HG03565 (cell line): ENCODE measurements at regions not wholly inside any gene's neighbourhood (a gene's known extent, or its start where the extent isn't known, plus 50 kb on each side); places are given as distances from the start of the nearest gene placed in this dataset.

Experiments
- ATAC-seq: cut with Tn5 transposase; IDR thresholded peaks from one replicate; pipeline ENCODE4 v1.9.1; 2021; ENCODE audit warnings: mild to moderate bottlenecking, moderate library complexity; ENCODE audit not compliant: unreplicated experiment

GRCh38 chr5:173760461-173761177 lies 127.5 kb upstream of the CPEB4 start:
- ATAC-seq, result no peak

GRCh38 chr5:173761178-173761513 lies 127.0 kb upstream of the CPEB4 start:
- ATAC-seq, result no peak

GRCh38 chr5:173762045-173762444 lies 126.1 kb upstream of the CPEB4 start:
- no peak for ATAC-seq

DNA sequence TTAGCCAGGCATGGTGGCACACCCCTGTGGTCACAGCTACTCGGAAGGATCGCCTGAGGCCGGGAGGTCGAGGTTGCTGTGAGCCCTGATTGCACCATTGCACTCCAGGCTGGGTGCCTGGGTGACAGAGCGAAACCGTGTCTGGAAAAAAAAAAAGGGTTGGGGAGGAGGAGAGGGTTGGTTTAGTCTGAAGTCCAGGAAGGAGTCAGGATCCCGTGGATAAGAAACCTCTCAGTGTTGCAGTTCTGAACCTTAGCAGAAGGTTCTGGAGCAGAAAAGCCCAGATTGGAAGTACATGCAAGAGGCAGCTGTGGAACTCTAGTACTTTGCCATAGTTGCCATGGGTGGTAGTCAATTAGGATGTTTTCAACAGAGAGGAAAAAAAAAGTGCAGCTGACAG lies 125.2 kb upstream of the CPEB4 start:
- no peak for ATAC-seq

DNA sequence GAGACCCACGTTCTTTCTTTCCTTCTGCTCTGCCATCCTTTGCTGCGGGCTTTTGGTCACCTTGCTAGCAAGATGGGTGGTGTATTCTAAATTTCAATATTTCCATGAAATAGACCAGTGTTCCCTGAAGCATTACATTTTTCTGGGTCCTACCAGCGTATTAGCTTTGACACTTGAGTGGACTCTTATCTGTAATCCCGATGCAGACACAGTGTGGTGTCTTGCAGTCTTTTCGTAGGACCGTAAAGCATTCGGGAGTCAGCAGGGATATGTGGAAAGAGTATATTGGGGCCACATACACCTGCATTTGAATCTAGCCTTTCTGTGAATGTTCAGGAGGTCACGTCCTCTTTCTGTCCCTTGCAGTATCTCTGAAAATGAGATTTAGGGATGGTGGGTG lies 124.7 kb upstream of the CPEB4 start:
- no peak for ATAC-seq

GRCh38 chr5:173764332-173765028 lies 123.7 kb upstream of the CPEB4 start:
- no peak for ATAC-seq

- ATAC-seq, result no peak
Measured at GRCh38 chr5:173765029-173765644, 123.0 kb upstream of the CPEB4 start.

GRCh38 chr5:173765661-173766060 lies 122.5 kb upstream of the CPEB4 start:
- ATAC-seq, result no peak

DNA sequence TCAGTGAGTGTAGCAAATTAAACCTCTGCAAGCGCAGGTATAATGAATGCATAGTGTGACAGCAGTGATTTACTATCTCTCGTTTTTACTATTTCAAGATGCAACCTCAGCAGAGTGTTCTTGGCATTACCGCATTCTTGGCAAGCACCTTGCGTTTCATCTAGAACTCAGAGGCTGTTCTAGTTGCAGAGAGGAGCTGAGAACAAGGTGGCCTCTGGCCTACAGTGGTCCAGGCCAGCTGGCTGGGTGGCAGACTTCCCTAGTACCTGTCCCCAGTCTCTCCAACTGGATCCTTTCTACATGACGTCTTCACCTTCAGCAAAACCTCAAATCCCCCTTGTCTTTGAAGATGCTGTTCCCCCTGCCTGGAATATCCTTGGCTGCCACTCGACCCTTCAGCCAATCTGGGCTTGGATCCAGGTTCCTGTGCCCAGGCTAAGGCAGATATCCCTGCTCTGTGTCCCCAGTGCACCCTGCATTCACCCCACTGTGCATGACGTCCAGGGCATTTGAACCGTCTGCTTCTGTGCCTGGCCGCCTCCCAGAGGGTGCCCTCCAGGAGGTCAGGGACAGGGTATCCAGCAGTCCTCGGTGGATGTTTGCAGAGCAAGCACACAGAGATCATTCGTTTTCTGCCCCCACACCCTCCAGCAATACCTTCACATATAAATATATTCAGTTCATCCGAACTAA lies 120.4 kb upstream of the CPEB4 start:
- ATAC-seq, result no peak

DNA sequence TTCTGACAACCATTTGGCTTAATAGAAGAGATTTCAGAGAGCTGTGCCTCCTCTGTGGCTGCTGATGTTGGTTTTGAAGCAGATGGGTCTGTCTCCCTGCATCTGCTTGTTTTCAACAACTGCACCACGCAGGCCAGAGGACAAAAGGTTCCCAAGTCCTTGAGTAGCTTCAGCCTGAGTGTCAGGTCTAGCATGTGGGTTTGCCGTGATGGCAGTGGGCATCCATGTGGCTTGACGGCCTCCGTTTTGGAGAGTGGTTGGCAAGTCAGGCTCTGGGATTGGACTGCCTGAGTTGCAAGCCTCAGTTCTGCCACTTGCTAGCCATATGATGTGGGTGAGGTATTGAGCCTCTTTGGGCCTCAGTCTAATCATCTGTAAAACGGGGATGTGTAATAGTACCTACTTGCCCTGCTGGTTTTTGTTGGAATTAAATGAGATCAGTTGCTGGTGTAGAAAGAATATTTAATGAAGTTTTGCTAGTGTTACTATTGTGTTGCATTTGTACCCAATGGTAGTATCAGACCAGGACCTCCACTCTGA lies 119.8 kb upstream of the CPEB4 start:
- ATAC-seq, result no peak

GRCh38 chr5:173768891-173769290 lies 119.3 kb upstream of the CPEB4 start:
- no peak for ATAC-seq

DNA sequence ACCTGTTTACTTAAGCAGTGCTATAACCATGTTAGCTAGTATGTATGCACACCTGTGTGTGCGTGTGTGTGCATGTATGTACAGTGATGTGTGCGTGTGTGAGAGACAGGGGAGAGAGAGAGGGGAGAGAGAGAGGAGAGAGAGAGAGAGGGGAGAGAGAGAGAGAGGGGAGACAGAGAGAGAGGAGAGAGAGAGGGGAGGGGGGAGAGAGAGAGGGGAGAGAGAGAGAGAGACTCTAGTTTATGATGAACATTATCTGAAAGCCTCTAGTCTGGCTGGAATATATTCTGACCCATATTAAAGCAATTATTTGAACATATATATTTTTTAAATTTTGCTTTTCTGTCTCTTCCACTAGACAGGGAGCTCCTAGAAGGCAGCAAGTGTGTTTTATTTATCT lies 117.5 kb upstream of the CPEB4 start:
- ATAC-seq, result no peak

DNA sequence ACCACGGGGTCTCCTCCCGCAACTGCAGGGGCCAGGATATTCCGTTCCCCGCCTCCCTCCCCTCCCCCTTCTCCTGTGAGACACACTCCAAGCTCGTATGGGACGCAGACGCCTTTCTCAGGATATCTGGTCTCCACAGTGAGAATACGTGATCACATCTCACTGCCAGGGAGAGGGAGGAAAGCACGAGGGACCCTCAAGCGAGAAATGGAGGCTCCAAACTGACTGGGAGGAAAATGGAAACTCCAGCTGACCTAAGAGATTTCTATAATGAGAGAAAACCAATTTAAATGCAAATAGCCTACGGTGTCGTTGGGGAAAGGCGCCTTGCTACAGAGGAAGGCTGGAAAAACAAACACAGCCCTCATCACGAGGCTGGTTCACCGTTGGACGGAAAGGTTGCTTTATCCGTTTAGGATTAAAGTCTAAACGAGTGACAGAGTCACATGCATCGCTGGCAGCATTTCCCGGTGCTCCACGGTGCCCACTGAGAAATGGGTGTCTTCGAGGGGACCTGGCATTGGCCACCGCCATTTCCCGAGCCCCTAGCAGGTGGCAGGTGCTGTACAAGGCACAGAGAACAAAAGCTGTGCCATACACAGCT lies 116.9 kb upstream of the CPEB4 start:
- no peak for ATAC-seq

GRCh38 chr5:173771725-173772383 lies 116.3 kb upstream of the CPEB4 start:
- no peak for ATAC-seq

DNA sequence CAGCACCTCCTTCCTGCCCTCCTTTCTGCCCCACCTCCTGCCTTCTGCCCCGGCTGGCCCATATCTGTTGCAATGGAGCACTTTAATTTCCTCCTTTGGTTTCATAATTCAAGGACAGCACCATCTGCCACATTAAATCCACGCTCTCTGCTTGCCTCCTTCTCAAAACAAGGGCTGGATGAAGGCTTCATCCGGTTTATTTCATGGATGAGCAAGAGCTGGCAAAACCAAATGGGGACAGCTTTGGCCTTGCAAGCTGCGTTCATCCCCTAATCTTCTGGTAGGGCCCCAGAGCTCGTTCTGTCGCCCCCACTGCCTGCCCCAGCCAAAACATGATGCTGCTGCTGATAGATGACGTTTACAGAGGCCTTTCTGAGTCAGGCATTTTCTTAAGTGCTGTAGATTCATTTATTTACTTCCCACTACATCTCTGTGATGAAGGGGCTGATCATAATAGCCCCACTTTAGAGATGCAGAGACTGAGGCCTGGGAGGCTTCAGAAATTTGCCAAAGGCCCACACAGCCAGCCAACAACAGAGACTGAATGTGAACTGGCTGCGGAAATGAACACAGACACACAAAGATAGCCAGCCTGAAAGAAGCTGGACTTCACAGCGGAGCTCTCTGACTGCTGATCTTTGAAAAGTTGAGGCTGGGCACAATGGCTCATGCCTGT lies 115.6 kb upstream of the CPEB4 start:
- ATAC-seq, result no peak

DNA sequence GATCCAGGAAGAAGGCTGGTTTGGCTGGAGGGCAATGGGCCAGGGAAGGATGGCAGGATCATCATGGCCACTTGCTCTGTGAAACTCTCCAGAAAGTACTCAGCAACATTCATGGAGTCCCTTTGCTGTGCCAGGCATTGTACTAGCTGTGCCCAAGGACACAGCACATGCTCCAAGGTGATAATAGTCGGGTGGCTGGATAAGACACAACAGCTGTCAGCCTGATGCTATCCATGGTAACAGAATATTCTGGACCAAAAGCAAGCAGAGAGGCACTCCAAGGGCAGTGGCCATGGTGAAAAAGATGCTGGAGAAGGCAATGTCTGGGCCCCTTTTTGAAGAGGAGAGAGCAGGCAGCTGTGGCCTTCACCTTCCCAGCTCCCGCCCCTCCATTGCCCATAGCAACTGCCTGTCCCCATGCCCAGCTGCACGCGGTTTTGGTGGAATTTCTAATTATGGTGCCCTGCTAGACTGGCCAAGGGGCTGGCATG lies 113.8 kb upstream of the CPEB4 start:
- no peak for ATAC-seq

DNA sequence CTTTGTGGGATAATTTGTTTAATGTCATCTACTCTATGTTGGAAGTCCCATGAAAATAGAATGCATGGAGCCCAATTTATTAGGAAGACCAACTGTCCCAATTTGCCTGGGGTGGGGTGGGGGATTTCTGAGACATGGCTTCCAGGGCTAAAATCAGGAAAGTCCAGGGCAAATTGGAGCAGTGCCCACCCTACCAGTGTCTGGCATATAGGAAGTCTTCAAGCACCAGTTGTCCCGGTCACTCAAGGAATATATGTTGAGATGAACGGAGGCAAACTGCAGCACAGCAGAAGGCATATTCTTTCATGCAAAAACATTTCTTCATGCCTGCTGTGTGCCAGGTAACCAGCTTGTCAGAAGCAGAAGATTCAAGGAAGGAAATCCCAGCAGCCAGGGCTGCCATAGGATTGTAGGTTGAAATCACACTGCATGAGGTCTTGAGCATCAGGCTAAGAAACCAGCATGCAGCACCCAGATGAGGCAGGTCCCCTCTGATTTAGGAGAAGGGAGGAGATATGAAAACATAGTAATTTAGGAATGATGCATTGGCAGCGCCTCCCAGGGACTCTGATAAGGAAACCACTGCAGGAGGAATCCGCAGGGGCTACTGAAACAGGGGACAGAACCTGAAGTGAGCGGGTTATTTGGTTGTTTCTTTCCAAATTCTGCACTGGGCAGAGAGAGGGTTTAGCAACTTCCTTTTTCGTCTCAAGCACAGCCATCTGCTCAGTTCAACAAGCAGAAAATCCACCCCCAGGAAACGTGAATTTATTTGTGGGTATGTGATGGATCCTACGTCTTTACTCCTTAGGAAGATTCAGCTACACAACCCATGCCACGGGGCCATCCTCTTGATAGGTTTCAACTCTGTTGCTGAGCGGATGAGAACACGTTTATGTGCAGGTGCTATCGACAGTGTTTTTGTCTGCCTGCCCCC lies 112.6 kb upstream of the CPEB4 start:
- no peak for ATAC-seq

DNA sequence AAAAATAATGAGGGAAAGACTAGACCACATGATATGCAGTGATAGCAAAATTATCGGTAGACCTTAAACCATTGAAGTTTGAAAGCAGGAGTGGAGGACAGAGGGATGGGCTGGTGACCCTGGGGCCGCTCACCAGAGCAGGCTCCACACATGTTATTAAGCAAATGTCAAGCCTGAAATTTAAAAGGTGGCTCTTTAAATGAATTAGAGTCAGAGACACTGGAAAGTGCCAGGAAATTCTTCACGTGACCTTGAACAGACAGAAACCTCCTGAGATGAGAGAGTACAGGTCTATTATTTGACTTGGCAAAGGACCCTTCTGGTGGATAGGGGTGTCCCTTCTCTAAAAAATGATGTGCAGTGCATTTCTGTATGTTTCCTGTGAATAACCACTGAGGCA lies 111.0 kb upstream of the CPEB4 start:
- ATAC-seq, result no peak

DNA sequence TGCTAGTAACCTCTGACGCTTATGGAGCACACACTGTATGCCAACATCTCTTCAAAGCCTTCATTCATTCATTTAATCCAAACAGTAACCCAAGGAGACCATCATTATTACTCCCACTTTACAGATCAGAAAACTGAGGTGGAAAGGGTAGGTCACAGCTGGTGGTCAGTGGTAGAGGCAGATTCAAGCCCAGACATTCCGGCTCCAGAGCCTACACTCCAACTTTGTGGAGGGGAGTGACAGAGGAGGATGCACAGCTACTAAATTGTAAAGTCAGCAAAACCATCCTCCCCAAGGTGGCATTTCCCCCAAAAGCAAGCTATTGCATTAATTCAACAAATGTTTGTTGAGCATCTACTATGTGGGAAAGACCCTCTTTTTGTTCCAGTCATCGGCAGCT lies 110.5 kb upstream of the CPEB4 start:
- ATAC-seq, result no peak
